Fibroblast of the aortic adventitia (primary cell): ENCODE measurements at regions not wholly inside any gene's neighbourhood (a gene's known extent, or its start where the extent isn't known, plus 50 kb on each side); places are given as distances from the start of the nearest gene placed in this dataset.

Source experiments
- DNase-seq: peaks from one replicate; pipeline ENCODE4 v3.0.0-alpha.2; 2010; ENCODE audit warnings: low read depth
- H3K4me3 ChIP-seq: 2 replicates; pipeline ENCODE4 v1.5.1; 2011; ENCODE audit warnings: low read depth, mild to moderate bottlenecking, control low read depth, low read length, moderate library complexity
- TF ChIP-seq, protein P1 (sequence below): IDR thresholded peaks from 2 replicates; pipeline ENCODE4 v1.5.1; 2011; ENCODE audit warnings: mild to moderate bottlenecking, low read length, control low read depth, inconsistent platforms; ENCODE audit not compliant: insufficient read depth

DNA sequence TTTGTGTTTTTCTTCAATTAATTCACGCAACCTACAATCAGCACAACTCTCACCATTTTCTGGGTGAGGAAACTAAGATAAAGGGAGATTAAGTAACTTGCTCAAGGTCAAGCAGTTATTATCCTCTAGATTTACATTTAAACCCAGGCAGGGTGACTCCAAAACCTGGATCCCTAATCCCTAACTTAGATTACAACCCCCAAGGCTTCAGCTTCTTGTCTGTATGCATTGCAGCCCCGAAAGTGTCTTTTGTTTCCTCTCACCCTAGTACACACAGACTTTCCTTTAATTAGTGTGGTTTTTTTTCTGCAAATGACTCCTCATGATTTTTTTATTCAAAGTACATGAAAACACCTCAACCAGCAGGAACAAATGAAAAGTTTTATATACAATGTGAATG is 748.6 kb upstream of the ADGRL2 start:
- TF ChIP-seq, protein P1, sequence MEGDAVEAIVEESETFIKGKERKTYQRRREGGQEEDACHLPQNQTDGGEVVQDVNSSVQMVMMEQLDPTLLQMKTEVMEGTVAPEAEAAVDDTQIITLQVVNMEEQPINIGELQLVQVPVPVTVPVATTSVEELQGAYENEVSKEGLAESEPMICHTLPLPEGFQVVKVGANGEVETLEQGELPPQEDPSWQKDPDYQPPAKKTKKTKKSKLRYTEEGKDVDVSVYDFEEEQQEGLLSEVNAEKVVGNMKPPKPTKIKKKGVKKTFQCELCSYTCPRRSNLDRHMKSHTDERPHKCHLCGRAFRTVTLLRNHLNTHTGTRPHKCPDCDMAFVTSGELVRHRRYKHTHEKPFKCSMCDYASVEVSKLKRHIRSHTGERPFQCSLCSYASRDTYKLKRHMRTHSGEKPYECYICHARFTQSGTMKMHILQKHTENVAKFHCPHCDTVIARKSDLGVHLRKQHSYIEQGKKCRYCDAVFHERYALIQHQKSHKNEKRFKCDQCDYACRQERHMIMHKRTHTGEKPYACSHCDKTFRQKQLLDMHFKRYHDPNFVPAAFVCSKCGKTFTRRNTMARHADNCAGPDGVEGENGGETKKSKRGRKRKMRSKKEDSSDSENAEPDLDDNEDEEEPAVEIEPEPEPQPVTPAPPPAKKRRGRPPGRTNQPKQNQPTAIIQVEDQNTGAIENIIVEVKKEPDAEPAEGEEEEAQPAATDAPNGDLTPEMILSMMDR, result no peak
- H3K4me3 ChIP-seq, result no peak overlapping the region
- DNase-seq, result no peak

DNA sequence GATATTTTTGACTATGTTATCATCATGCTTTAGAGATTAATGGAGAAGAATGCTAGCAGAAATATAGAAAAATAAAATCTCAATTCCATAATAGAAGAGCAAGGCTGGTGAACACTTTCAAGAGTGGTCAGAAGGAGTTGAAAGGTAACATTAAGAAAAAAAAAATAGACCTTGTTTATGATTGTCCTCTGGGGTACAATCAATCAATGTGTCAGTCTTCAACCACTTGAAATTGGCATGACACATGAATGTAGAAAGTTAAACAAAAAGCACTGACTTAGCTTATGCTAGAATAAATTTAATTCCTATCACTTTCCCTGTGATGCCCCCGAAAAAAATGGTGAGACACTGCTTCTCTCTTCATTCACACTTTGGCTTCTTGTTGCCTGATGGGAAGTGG is 750.3 kb upstream of the ADGRL2 start:
- DNase-seq, result no peak
- H3K4me3 ChIP-seq, result no peak overlapping the region
- TF ChIP-seq, protein P1, result no peak

DNA sequence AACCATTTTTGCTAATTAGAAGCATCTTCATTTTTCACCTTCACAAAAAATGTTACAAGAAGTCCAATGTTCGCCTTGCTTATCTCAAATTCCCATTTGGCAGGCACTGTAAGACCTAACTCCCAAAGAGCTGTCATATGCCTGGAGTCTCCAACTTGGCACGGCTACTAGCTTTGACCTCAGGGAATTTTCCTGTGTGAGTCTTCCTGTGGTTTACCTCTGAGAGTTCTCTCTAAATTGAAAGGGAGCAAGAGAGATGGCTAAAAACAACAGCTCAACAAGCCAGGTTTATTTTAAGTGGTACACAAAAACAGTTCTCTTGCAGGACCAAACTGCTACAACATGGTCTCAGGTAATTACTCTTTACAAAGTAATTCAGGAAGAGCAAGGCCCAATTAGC is 756.0 kb upstream of the ADGRL2 start:
- TF ChIP-seq, protein P1, result no peak
- H3K4me3 ChIP-seq, result no peak overlapping the region
- peak; percentile 35 for DNase-seq

DNA sequence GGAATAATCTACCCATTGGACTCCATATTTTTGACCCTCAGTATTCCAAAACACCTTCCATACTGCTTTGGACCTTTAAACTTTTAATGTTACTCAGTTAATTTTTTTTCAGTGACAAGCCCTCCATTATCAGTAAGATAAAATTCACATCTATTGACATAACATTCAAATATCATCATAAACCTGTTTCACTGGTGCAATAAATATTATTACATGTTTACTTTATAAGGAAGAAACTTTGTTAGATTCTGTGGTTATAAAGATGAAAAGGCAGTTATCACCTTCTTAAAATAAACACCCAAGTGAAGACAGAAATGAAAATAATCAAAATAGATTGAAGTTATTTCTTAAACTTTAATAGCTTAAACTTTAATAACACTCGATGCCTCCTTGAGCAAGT is 758.5 kb upstream of the ADGRL2 start:
- DNase-seq, result no peak
- TF ChIP-seq, protein P1, result no peak
- H3K4me3 ChIP-seq, result no peak overlapping the region

DNA sequence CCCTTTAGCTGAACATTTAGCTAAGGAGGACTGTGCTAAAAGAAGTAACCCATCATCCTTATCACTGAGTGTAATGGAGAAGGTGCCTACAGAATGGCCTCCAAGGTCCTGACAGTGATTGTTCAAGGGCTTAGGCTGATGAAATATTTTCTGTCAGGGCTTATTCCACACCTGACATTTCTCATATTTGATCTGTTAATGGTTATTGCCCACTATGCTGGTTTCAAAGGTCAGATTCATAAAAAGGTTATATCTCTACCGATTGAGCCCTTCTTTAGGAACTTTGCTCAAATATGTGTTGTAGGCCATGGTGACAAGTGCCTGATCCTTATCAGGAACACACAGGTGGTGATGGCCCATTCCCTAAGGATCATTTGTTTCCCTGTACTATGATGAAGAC is 766.4 kb upstream of the ADGRL2 start:
- DNase-seq, result no peak
- no peak overlapping the region for H3K4me3 ChIP-seq
- TF ChIP-seq, protein P1, result no peak

DNA sequence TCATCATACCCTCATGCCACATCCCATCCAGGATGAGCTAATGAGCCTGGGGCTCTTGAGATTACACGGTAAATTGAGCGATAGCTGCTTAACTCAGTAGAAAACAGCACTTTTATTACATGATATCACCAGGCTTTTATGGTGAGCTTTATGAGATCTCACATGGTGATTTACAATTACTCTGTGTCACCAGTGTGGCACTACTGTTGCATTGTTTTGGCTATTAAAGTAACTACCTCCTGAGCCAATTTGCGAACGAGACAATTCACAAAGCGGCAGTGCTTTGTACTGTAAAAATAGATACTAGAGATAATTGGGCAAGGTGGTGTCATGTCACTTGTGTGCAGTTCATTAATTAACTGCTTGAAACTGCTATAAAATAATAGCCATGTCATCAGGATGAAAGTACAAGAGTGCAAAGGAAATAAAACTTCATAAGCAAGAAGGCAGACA is 767.7 kb upstream of the ADGRL2 start:
- no peak for DNase-seq
- H3K4me3 ChIP-seq, result no peak overlapping the region
- TF ChIP-seq, protein P1, result no peak

DNA sequence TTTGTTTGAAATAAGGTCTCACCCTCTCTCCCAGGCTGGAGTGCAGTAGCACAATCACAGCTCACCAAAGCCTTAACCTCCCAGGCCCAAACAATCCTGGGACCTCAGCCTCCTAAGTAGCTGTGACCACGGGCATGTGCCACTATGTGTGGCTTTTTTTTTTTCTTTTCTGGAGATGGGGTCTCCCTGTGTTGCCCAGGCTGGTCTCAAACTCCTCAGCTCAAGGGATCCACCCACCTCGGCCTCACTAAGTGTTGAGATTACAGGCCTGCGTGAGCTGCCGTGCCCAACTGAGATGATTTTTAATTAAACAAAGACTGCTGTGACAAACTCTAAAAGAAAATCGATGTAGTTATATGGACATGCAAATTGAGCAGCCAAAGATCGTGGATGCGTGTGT is 768.4 kb upstream of the ADGRL2 start:
- no peak for DNase-seq
- TF ChIP-seq, protein P1, result no peak
- no peak overlapping the region for H3K4me3 ChIP-seq
